NB4 (cell line): ENCODE measurements at regions not wholly inside any gene's neighbourhood (a gene's known extent, or its start where the extent isn't known, plus 50 kb on each side); places are given as distances from the start of the nearest gene placed in this dataset.

Experiments
- CTCF ChIP-seq: IDR thresholded peaks from one replicate; pipeline ENCODE4 v1.5.1; 2012; ENCODE audit warnings: low read depth, low read length
- MAX ChIP-seq: IDR thresholded peaks from 2 replicates; pipeline ENCODE4 v1.6.1; 2011; ENCODE audit warnings: low read depth, low read length
- POLR2A ChIP-seq: IDR thresholded peaks from 2 replicates; pipeline ENCODE4 v1.6.1; 2011; ENCODE audit warnings: mild to moderate bottlenecking; ENCODE audit not compliant: insufficient read length; ENCODE audit errors: extremely low read depth

- no peak for TF ChIP-seq CTCF
- TF ChIP-seq MAX: no peak
- no peak for TF ChIP-seq POLR2A
These were observed 168.1 kb upstream of the RMP24 start for GRCh38 chr18:35804377-35804776.
